ENCODE measurements at regions not wholly inside any gene's neighbourhood (a gene's known extent, or its start where the extent isn't known, plus 50 kb on each side); places are given as distances from the start of the nearest gene placed in this dataset.

DNA sequence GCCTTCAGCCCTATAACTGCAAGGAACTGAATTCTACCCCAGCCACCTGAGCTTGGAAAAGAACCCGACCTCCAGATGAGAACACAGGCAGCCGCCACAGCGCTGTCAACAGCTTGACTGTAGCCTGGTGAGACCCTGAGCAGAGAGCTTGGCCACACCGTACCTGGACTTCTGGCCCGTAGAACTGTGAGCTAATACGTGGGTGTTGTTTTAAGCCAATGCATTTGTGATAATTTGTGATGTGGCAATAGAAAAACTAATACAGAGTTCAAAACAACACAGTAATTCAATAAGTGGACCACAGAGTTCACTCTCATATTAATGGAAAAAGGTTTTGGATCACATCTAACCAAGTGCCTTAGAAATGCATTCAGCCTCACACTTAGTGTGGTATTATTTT lies 96.6 kb upstream of the TBL1X start:
- no peaks in the 10 kb centered on the region for H3K9me3 ChIP-seq
- TF ChIP-seq, protein P1, sequence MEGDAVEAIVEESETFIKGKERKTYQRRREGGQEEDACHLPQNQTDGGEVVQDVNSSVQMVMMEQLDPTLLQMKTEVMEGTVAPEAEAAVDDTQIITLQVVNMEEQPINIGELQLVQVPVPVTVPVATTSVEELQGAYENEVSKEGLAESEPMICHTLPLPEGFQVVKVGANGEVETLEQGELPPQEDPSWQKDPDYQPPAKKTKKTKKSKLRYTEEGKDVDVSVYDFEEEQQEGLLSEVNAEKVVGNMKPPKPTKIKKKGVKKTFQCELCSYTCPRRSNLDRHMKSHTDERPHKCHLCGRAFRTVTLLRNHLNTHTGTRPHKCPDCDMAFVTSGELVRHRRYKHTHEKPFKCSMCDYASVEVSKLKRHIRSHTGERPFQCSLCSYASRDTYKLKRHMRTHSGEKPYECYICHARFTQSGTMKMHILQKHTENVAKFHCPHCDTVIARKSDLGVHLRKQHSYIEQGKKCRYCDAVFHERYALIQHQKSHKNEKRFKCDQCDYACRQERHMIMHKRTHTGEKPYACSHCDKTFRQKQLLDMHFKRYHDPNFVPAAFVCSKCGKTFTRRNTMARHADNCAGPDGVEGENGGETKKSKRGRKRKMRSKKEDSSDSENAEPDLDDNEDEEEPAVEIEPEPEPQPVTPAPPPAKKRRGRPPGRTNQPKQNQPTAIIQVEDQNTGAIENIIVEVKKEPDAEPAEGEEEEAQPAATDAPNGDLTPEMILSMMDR (IDR thresholded peaks at IDR 0.05) = no peak
- TF ChIP-seq POLR2AphosphoS5 (IDR thresholded peaks at IDR 0.05) = no peak
- TF ChIP-seq EP300 (IDR thresholded peaks at IDR 0.05) = no peak
- TF ChIP-seq POLR2A (IDR thresholded peaks at IDR 0.05) = no peak
- no peak for DNase-seq (ENCODE audit: low spot score in 2 of 2)
- 79% methylated on average over 3 of the region's 6 CpGs for WGBS
- H3K36me3 ChIP-seq = no peaks in the 10 kb centered on the region
- H3K27ac ChIP-seq = no peak overlapping the region
- no peaks in the 10 kb centered on the region for H3K27me3 ChIP-seq
- H3K4me3 ChIP-seq = no peak overlapping the region
- H3K4me1 ChIP-seq = no peaks in the 10 kb centered on the region

DNA sequence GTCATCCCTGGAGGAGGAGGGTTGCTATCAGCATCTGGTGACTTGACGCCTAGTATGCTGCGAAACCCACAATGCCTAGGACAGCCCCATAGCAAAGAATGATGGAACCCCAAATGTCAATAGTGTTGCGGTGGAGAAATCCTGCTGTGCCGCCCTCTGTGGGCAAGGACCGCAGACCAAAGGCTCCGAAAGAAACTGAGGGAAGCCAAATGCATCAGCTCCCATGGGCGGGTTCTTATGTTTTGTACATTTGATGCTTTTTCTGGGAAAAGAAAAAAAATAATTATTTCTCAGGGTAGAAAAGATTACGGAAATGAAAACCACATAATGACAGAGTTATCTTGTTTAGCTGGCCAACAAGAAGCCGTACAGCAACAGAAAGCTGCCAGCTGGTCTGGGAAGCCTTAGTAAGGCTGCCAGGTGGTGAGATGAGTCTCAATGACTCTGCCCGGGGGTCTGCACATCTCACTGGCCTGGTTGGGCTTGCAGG lies 95.0 kb upstream of the TBL1X start:
- 82% methylated on average over 10 of the region's 10 CpGs for WGBS
- no peaks in the 10 kb centered on the region for H3K27me3 ChIP-seq
- no peak for DNase-seq (ENCODE audit: low spot score in 2 of 2)
- H3K4me1 ChIP-seq = no peaks in the 10 kb centered on the region
- no peaks in the 10 kb centered on the region for H3K9me3 ChIP-seq
- no peak overlapping the region for H3K27ac ChIP-seq
- no peak for TF ChIP-seq POLR2A (IDR thresholded peaks at IDR 0.05)
- TF ChIP-seq EP300 (IDR thresholded peaks at IDR 0.05) = no peak
- H3K36me3 ChIP-seq = no peaks in the 10 kb centered on the region
- H3K4me3 ChIP-seq = no peak overlapping the region

GRCh38 chrX:9370893-9371292 lies 94.0 kb upstream of the TBL1X start:
- 43% methylated on average over 5 of the region's 5 CpGs for WGBS
- Histone ChIP-seq H3K27me3 (no peaks in the 10 kb centered on the region), H3K27ac (no peak overlapping the region), H3K4me3 (no peak overlapping the region), H3K4me1 (no peaks in the 10 kb centered on the region), H3K36me3 (no peaks in the 10 kb centered on the region), H3K9me3 (no peaks in the 10 kb centered on the region)
- TF ChIP-seq POLR2AphosphoS5 (IDR thresholded peaks at IDR 0.05) (no peak), POLR2A (IDR thresholded peaks at IDR 0.05) (no peak), EP300 (IDR thresholded peaks at IDR 0.05) (no peak)
- TF ChIP-seq, protein P1 (IDR thresholded peaks at IDR 0.05) = no peak
- DNase-seq (ENCODE audit: low spot score in 2 of 2) = no peak

DNA sequence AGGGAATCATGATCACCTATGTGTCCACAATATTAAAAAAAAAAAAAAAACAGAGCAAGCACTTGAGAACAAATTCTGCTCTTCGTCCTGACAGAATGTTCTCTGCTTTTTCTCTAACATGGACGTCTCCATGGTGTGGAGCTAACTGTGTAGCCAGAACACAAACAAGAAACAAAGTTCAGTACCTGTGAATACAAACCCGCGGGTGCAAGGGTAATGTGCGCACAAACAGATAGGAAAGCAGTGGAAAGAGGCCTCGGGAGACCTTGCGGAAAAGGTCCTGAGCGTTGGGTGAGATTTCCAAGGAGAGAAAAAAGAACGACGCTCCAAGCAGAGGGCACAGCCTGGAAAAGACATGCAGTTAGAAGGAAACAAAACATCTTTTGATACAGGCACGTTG lies 92.0 kb upstream of the TBL1X start:
- 83% methylated on average over 11 of the region's 11 CpGs for WGBS
- H3K4me1 ChIP-seq = no peaks in the 10 kb centered on the region
- no peaks in the 10 kb centered on the region for H3K36me3 ChIP-seq
- no peaks in the 10 kb centered on the region for H3K27me3 ChIP-seq
- no peak overlapping the region for H3K4me3 ChIP-seq
- TF ChIP-seq EP300 (IDR thresholded peaks at IDR 0.05) (no peak), POLR2AphosphoS5 (IDR thresholded peaks at IDR 0.05) (no peak), POLR2A (IDR thresholded peaks at IDR 0.05) (no peak)
- TF ChIP-seq, protein P1 (IDR thresholded peaks at IDR 0.05) = no peak
- H3K27ac ChIP-seq = no peak overlapping the region
- no peaks in the 10 kb centered on the region for H3K9me3 ChIP-seq
- no peak for DNase-seq (ENCODE audit: low spot score in 2 of 2)

- no peaks in the 10 kb centered on the region for H3K4me1 ChIP-seq
- H3K27me3 ChIP-seq = no peaks in the 10 kb centered on the region
- H3K4me3 ChIP-seq = no peak overlapping the region
- no peak for DNase-seq (ENCODE audit: low spot score in 2 of 2)
- no peak overlapping the region for H3K27ac ChIP-seq
- H3K36me3 ChIP-seq = no peaks in the 10 kb centered on the region
- WGBS = 84% methylated on average over 7 of the region's 7 CpGs
- TF ChIP-seq EP300 (IDR thresholded peaks at IDR 0.05) = no peak
- TF ChIP-seq POLR2A (IDR thresholded peaks at IDR 0.05) = no peak
- TF ChIP-seq, protein P1 (IDR thresholded peaks at IDR 0.05) = no peak
- TF ChIP-seq POLR2AphosphoS5 (IDR thresholded peaks at IDR 0.05) = no peak
- H3K9me3 ChIP-seq = no peaks in the 10 kb centered on the region
Observed at GRCh38 chrX:9373789-9374188, 91.1 kb upstream of the TBL1X start.

DNA sequence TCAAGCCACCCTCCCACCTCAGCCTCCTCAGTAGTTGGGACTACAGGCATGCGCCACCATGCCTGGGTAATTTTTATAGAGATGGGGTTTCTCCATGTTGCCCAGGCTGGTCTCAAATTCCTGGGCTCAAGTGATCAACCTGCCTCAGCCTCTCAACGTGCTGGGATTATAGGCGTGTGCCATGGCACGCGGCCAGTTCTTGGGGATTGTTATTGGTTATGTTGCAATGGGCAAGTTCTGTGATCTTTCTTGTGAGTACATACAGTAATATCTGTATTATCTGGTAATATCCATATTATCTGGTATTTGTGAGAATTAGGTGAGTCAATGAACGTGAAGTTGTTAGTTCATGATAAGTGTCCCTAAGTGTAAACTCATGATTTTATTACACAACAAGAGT lies 90.3 kb upstream of the TBL1X start:
- TF ChIP-seq POLR2AphosphoS5 (IDR thresholded peaks at IDR 0.05) (no peak), POLR2A (IDR thresholded peaks at IDR 0.05) (no peak), EP300 (IDR thresholded peaks at IDR 0.05) (no peak)
- TF ChIP-seq, protein P1 (IDR thresholded peaks at IDR 0.05) = no peak
- H3K9me3 ChIP-seq = no peaks in the 10 kb centered on the region
- no peak overlapping the region for H3K4me3 ChIP-seq
- DNase-seq (ENCODE audit: low spot score in 2 of 2) = no peak
- H3K27me3 ChIP-seq = no peaks in the 10 kb centered on the region
- H3K27ac ChIP-seq = no peak overlapping the region
- no peaks in the 10 kb centered on the region for H3K4me1 ChIP-seq
- WGBS = 59% methylated on average over 6 of the region's 6 CpGs
- H3K36me3 ChIP-seq = no peaks in the 10 kb centered on the region

Measured in suprapubic skin (tissue), 4 donors.